ENCODE measurements at regions not wholly inside any gene's neighbourhood (a gene's known extent, or its start where the extent isn't known, plus 50 kb on each side); places are given as distances from the start of the nearest gene placed in this dataset.

DNA sequence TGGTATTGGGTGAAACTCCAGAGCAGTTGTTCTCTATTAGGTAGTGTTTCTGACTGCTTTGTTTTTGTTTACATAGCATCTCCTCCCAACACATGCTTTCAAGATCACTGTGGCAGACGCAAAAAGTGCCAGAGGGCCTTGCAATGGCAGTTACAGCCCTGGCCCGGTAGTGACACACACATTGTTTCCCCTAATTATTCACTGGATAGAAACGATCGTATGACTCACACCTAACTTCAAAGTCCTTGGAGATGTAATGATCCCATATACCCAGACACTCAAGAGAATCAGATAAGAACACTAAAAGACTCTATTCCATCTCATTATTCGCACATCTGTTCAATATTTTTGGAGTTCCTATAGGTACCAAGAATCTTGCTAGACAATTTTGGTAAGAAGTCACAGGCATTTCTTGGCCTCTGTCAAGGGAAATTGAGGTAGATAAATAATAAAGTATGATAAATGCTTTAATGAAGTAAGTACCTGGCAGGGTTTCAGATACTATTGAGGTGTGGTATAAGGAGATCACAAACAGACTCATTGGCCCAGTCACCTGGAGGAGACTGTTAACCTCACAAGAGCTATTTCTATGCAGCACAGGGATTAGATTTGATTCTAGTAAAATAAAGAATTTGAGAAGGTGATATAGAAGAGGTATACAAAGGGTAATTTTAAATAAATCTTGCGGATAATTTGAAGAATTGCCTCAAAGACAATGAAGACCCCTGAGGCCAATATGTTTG, 485.3 kb downstream of the SLITRK6 start:
- Histone ChIP-seq H3K27me3 (ENCODE audit: insufficient read depth, low read length) (no peaks in the 10 kb centered on the region), H3K4me3 (ENCODE audit: low read length) (no peak overlapping the region), H3K9me3 (ENCODE audit: low read length) (no peaks in the 10 kb centered on the region), H3K36me3 (ENCODE audit: insufficient read depth, low read length) (no peaks in the 10 kb centered on the region), H3K4me1 (ENCODE audit: insufficient read depth, low read length) (no peaks in the 10 kb centered on the region), H2AFZ (ENCODE audit: low read depth, low read length) (no peak overlapping the region)

DNA sequence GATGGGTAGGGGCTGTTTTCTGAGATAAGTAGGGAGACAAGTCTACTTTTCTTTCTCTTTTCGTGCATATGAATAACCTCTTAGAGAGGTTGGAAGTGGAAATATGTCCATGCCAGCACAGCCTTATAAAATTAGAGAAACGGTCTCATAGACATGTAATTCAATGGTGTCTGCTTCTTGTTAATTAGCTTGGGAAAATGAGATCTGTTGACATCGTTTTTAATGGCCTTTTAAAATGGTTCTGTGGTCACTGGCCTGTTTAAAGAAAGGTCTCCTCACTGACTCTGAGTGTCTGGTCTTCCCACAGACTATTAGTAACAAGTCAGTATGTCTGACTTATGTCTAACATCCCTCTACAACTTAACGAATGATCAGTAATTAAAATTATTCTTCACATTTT, 487.1 kb downstream of the SLITRK6 start:
- Histone ChIP-seq H3K4me3 (ENCODE audit: low read length) (no peak overlapping the region), H3K27me3 (ENCODE audit: insufficient read depth, low read length) (no peaks in the 10 kb centered on the region), H3K36me3 (ENCODE audit: insufficient read depth, low read length) (no peaks in the 10 kb centered on the region)

DNA sequence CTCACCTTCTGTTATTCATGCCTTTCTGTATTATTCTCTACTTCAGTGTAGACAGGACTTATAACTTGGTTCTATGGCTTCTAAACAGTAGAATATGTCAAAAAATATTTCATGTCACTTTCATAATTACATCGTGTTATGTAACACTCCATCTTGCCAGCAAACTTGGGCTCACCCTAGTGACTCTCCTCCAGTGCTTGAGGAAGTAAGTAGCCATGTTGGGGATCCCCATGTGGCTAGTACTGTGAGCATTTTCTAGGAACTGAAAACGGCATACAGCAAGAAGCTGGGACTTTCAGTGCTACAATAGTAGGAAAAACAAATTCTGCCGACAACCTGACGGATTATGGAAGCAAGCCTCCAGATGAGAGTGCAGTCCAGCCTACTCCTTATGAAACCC, 495.6 kb downstream of the SLITRK6 start:
- Histone ChIP-seq H3K36me3 (ENCODE audit: insufficient read depth, low read length) (no peaks in the 10 kb centered on the region), H3K4me1 (ENCODE audit: insufficient read depth, low read length) (no peaks in the 10 kb centered on the region), H2AFZ (ENCODE audit: low read depth, low read length) (no peak overlapping the region), H3K27me3 (ENCODE audit: insufficient read depth, low read length) (no peaks in the 10 kb centered on the region), H3K4me3 (ENCODE audit: low read length) (no peak overlapping the region), H3K9me3 (ENCODE audit: low read length) (no peaks in the 10 kb centered on the region)

More for the DNA sequence above, 487.1 kb downstream of the SLITRK6 start:
- Histone ChIP-seq H3K4me1 (ENCODE audit: insufficient read depth, low read length) (no peaks in the 10 kb centered on the region), H3K9me3 (ENCODE audit: low read length) (no peaks in the 10 kb centered on the region), H2AFZ (ENCODE audit: low read depth, low read length) (no peak overlapping the region)

DNA sequence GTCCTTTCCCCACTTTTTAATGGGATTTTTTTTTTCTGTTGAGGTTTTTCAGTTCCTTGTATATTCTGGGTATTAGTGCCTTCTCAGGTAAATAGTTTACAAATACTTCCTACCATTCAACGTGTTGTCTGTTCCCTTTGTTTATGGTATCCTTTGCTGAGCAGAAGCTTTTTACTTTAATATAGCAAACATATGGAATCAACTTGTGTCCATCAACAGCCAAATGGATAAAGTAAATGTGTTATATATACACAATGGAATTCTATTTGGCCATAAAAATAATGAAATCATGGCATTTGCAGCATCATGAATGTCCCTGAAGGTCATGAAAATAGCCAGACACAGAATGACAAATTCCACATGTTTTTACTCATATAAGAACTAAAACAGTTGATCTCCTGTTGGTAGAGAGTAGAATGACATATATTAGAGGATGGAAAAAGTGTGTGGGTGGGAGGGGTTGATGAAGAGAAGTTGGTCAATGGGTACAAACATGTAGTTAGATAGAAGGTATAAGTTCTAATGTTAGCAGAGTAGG, 500.8 kb downstream of the SLITRK6 start:
- no peaks in the 10 kb centered on the region for H3K36me3 ChIP-seq (ENCODE audit: insufficient read depth, low read length)
- H3K4me3 ChIP-seq (ENCODE audit: low read length) = no peak overlapping the region
- no peaks in the 10 kb centered on the region for H3K4me1 ChIP-seq (ENCODE audit: insufficient read depth, low read length)
- H3K27me3 ChIP-seq (ENCODE audit: insufficient read depth, low read length) = no peaks in the 10 kb centered on the region
- no peak overlapping the region for H2AFZ ChIP-seq (ENCODE audit: low read depth, low read length)
- no peaks in the 10 kb centered on the region for H3K9me3 ChIP-seq (ENCODE audit: low read length)

DNA sequence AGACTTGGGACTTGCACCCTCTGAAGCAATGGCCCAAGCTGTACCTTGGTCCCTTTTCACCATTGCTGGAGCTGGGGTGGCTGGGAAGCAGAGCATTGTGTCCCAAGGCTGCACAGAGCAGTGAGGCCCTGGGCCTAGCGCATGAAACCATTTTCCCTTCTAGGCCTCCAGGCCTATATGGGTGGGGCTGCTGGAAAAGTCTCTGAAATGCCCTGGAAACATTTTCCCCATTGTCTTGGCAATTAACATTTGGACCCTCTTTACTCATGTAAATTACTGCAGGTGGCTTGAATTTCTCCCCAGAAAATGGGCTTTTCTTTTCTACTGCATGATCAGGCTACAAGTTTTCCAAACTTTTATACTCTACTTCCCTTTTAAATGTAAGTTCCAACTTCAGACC, 510.5 kb downstream of the SLITRK6 start:
- peaks cover 2% of the 10 kb centered on the region for H3K4me1 ChIP-seq (ENCODE audit: insufficient read depth, low read length)
- no peaks in the 10 kb centered on the region for H3K9me3 ChIP-seq (ENCODE audit: low read length)
- H3K27me3 ChIP-seq (ENCODE audit: insufficient read depth, low read length) = no peaks in the 10 kb centered on the region
- H2AFZ ChIP-seq (ENCODE audit: low read depth, low read length) = no peak overlapping the region
- no peaks in the 10 kb centered on the region for H3K36me3 ChIP-seq (ENCODE audit: insufficient read depth, low read length)
- no peak overlapping the region for H3K4me3 ChIP-seq (ENCODE audit: low read length)

DNA sequence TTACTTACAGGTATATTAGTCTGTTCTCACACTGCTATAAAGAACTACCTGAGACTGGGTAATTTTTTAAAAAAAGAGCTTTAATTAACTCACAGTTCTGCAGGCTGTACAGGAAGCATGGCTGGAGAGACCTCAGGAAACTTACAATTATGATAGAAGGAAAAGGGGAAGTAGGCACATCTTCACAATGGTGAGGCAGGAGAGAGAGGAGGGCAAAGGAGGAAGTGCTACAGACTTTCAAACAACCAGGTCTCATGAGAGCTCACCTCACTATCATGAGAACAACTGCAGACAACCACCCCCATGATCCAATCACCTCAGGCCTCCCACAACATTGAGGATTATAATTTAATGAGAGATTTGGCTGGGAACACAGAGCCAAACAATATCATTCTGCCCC, 511.7 kb downstream of the SLITRK6 start:
- H2AFZ ChIP-seq (ENCODE audit: low read depth, low read length) = no peak overlapping the region
- H3K9me3 ChIP-seq (ENCODE audit: low read length) = no peaks in the 10 kb centered on the region
- H3K4me1 ChIP-seq (ENCODE audit: insufficient read depth, low read length) = peaks cover 6% of the 10 kb centered on the region
- H3K4me3 ChIP-seq (ENCODE audit: low read length) = no peak overlapping the region
- H3K36me3 ChIP-seq (ENCODE audit: insufficient read depth, low read length) = no peaks in the 10 kb centered on the region
- H3K27me3 ChIP-seq (ENCODE audit: insufficient read depth, low read length) = no peaks in the 10 kb centered on the region

DNA sequence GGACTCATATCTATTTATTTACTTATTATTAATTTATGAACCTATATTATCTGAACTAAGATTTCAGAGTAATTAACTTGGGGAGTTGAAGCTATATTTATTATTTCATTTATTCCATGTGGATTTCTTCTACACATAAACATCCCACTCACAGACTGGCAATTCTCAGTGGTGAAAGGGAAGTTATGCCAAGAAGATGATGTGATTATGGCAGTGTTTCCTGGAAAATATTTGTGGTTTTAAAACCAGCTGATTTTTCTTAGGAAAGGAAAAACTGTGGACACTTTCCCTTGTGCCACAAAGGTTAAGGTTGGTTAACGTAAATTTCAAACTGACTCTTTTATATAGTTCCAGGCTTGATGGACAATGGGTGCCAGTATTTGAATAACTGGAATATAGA, 513.1 kb downstream of the SLITRK6 start:
- Histone ChIP-seq H3K9me3 (ENCODE audit: low read length) (no peaks in the 10 kb centered on the region), H3K4me1 (ENCODE audit: insufficient read depth, low read length) (peaks cover 6% of the 10 kb centered on the region), H3K36me3 (ENCODE audit: insufficient read depth, low read length) (no peaks in the 10 kb centered on the region), H3K4me3 (ENCODE audit: low read length) (no peak overlapping the region), H3K27me3 (ENCODE audit: insufficient read depth, low read length) (no peaks in the 10 kb centered on the region), H2AFZ (ENCODE audit: low read depth, low read length) (no peak overlapping the region)

DNA sequence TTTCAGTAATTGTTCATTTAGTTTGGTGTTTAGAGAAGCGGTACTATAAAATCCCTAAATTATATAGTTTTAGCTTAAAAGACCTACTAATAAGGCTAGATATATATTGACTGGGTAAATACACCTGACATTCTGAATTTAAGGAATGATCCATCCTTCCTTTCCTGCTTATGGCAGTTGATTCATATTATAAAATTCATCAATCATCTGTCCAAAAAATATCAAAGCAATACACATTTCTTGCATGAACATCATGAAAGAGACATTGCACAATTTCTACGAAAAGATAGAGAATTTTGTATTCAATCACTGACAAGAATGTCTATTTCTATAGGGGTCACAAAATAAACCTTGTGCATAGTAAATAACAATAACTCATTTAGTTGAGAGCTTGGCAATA, 514.9 kb downstream of the SLITRK6 start:
- peaks cover 6% of the 10 kb centered on the region for H3K4me1 ChIP-seq (ENCODE audit: insufficient read depth, low read length)
- no peak overlapping the region for H3K4me3 ChIP-seq (ENCODE audit: low read length)
- H2AFZ ChIP-seq (ENCODE audit: low read depth, low read length) = no peak overlapping the region
- H3K9me3 ChIP-seq (ENCODE audit: low read length) = no peaks in the 10 kb centered on the region
- no peaks in the 10 kb centered on the region for H3K36me3 ChIP-seq (ENCODE audit: insufficient read depth, low read length)
- no peaks in the 10 kb centered on the region for H3K27me3 ChIP-seq (ENCODE audit: insufficient read depth, low read length)

DNA sequence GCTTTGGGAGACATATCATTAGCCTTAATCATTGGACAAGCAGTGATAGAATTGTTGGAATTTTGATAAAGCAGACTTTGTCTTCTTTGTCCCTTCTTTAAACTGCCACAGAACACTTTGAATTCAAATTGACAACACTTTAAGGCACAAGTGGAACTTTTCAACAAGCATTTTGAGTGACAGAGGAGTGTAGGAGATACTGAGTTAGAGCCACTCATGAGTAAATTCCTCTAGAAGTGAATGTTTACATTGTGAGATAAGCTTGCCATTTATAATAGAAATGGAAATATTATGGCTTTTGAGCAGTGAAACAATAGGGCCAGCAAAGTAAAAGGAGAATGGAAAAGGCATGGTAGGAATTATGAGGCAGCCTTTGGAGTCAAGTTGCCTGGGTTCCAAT, 515.8 kb downstream of the SLITRK6 start:
- Histone ChIP-seq H3K36me3 (ENCODE audit: insufficient read depth, low read length) (no peaks in the 10 kb centered on the region), H3K9me3 (ENCODE audit: low read length) (no peaks in the 10 kb centered on the region), H3K4me3 (ENCODE audit: low read length) (no peak overlapping the region), H3K27me3 (ENCODE audit: insufficient read depth, low read length) (no peaks in the 10 kb centered on the region), H3K4me1 (ENCODE audit: insufficient read depth, low read length) (peaks cover 6% of the 10 kb centered on the region), H2AFZ (ENCODE audit: low read depth, low read length) (no peak overlapping the region)

DNA sequence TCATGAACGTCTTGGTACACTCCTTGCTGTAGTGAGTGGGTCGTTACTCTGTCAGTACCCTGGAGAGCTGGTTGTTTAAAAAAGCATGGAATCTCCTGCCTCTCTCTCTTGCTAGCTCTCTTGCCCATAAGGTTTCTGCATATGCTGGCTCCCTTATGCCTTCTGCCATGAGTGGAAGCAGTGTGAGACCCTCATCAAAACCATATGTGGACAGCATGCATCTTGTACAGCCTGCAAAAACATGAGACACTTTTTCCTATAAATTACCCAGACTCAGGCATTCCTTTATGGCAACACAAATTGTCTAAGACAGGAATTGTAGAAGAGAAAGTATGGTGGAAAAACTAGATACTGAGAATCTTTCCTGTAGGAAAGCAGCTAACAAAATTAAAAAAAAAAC, 516.3 kb downstream of the SLITRK6 start:
- H3K4me1 ChIP-seq (ENCODE audit: insufficient read depth, low read length) = peaks cover 6% of the 10 kb centered on the region
- H3K4me3 ChIP-seq (ENCODE audit: low read length) = no peak overlapping the region
- no peaks in the 10 kb centered on the region for H3K9me3 ChIP-seq (ENCODE audit: low read length)
- no peaks in the 10 kb centered on the region for H3K27me3 ChIP-seq (ENCODE audit: insufficient read depth, low read length)
- no peak overlapping the region for H2AFZ ChIP-seq (ENCODE audit: low read depth, low read length)
- no peaks in the 10 kb centered on the region for H3K36me3 ChIP-seq (ENCODE audit: insufficient read depth, low read length)

DNA sequence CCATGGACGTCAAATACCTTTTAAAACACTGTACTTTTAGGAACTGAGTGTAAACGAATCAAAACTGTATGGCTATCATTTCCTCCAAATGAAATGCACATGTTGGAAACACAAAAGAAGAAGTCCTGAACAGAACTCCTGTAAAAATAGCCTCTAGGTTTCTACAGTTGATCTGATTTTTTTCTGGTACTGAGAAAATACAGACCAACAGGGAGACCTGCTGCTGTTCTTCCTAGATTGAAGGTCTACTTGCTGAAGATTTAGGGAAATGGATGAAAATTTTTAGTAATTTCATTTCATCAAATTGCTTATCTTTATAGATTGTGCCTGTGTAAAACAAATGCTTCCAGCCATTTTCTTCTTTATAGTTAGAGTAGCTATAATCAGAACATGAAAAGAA, 520.4 kb downstream of the SLITRK6 start:
- Histone ChIP-seq H2AFZ (ENCODE audit: low read depth, low read length) (no peak overlapping the region), H3K4me3 (ENCODE audit: low read length) (no peak overlapping the region), H3K9me3 (ENCODE audit: low read length) (no peaks in the 10 kb centered on the region), H3K4me1 (ENCODE audit: insufficient read depth, low read length) (peaks cover 6% of the 10 kb centered on the region), H3K27me3 (ENCODE audit: insufficient read depth, low read length) (no peaks in the 10 kb centered on the region), H3K36me3 (ENCODE audit: insufficient read depth, low read length) (no peaks in the 10 kb centered on the region)

DNA sequence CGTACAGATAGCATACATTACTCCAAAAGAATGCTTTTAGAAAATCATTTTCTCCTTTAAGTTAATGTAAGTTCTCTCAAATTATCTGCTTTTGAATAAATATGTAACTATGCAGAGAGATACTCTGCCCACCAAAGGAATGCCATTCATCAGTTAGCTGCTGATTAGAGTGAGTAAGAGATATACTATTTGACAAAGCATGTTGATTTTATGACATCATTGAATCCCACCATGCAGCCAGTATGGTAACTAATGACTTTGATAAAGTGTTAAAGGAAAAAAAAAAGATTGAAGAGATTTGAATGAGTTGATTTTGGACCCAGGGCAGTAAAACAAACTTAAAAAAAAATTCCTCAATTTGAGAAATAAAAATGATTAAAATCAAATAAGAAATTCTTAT, 521.5 kb downstream of the SLITRK6 start:
- H3K4me3 ChIP-seq (ENCODE audit: low read length) = no peak overlapping the region

DNA sequence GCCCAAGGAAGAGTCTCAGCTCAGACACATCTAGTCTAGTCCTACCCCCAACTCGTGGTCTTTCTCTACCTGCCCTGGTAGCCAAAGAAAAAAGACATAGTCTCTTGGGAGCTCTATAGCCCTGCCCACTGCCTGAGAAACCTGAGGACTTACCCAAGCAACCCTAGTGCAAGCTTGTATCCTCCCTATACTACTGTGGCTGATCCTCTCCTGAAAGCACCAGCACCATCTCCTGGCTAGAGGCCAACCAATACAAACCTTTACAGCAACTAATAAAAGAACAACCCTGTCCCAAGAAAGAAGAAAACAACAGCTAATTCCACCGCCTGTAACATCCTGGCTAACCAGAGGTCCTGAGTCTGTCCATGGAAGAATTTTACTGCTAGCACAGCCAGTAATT, 532.4 kb downstream of the SLITRK6 start:
- no peak overlapping the region for H2AFZ ChIP-seq (ENCODE audit: low read depth, low read length)
- H3K36me3 ChIP-seq (ENCODE audit: insufficient read depth, low read length) = no peaks in the 10 kb centered on the region
- H3K9me3 ChIP-seq (ENCODE audit: low read length) = no peaks in the 10 kb centered on the region
- H3K4me1 ChIP-seq (ENCODE audit: insufficient read depth, low read length) = no peaks in the 10 kb centered on the region
- no peaks in the 10 kb centered on the region for H3K27me3 ChIP-seq (ENCODE audit: insufficient read depth, low read length)
- H3K4me3 ChIP-seq (ENCODE audit: low read length) = no peak overlapping the region

More for the DNA sequence above, 521.5 kb downstream of the SLITRK6 start:
- H3K36me3 ChIP-seq (ENCODE audit: insufficient read depth, low read length) = no peaks in the 10 kb centered on the region
- no peaks in the 10 kb centered on the region for H3K27me3 ChIP-seq (ENCODE audit: insufficient read depth, low read length)
- H3K4me1 ChIP-seq (ENCODE audit: insufficient read depth, low read length) = no peaks in the 10 kb centered on the region
- no peaks in the 10 kb centered on the region for H3K9me3 ChIP-seq (ENCODE audit: low read length)
- no peak overlapping the region for H2AFZ ChIP-seq (ENCODE audit: low read depth, low read length)

DNA sequence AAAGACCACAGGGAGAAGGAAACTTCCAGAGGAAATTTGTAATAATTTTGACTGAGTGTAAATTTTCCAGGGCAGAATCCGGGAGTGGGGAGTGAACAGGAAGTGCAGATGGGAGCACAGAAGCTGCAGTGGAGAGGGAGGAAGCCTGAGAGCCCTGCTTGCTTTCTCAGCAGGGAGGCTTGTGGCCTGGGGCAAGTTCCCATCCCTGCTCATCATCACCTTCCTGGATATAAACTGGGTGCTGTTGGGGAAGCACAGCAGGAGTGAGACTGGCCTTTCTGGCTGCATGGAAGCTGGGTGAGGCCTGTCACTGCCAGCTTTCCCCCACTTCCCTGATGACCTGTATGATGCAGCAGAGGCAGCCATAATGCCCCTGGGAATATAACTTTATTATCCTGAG, 532.9 kb downstream of the SLITRK6 start:
- H2AFZ ChIP-seq (ENCODE audit: low read depth, low read length) = no peak overlapping the region
- no peaks in the 10 kb centered on the region for H3K36me3 ChIP-seq (ENCODE audit: insufficient read depth, low read length)
- no peaks in the 10 kb centered on the region for H3K4me1 ChIP-seq (ENCODE audit: insufficient read depth, low read length)
- H3K4me3 ChIP-seq (ENCODE audit: low read length) = no peak overlapping the region
- no peaks in the 10 kb centered on the region for H3K9me3 ChIP-seq (ENCODE audit: low read length)
- H3K27me3 ChIP-seq (ENCODE audit: insufficient read depth, low read length) = no peaks in the 10 kb centered on the region

All from neuron (in vitro differentiated cells).